Esophagus squamous epithelium (tissue), 4 donors: ENCODE measurements at regions not wholly inside any gene's neighbourhood (a gene's known extent, or its start where the extent isn't known, plus 50 kb on each side); places are given as distances from the start of the nearest gene placed in this dataset.

ENCODE experiments used
- CTCF ChIP-seq, 6 experiments: fragments of 450-650 bp in 4 of 6; fragments of 200-600 bp in 2 of 6; sonication (generic) in 2 of 6; IDR thresholded peaks; one replicate each; pipeline ENCODE4 v1.5.1; 2016 to 2019; ENCODE audit warnings: antibody characterized with exemption in 6 of 6, mild to moderate bottlenecking in 4 of 6, moderate library complexity in 4 of 6
- POLR2A ChIP-seq, 4 donors: fragments of 450-650 bp; IDR thresholded peaks; one replicate each; pipeline ENCODE4 v1.6.1; 2017; ENCODE audit warnings: antibody characterized with exemption in 4 of 4, mild to moderate bottlenecking in 4 of 4, moderate library complexity in 3 of 4

GRCh38 chr18:76213991-76214390, 281.1 kb downstream of the ZNF516 start:
- no peak for TF ChIP-seq CTCF (IDR thresholded peaks at IDR 0.05)
- no peak for TF ChIP-seq POLR2A (IDR thresholded peaks at IDR 0.05)
